ENCODE measurements at regions not wholly inside any gene's neighbourhood (a gene's known extent, or its start where the extent isn't known, plus 50 kb on each side); places are given as distances from the start of the nearest gene placed in this dataset.

GRCh38 chr14:87109271-87109670, 883.7 kb downstream of the GALC start:
- no peak for TF ChIP-seq CTCF (conservative IDR thresholded peaks at IDR 0.05; ENCODE audit: low read depth, low read length)
- no peak for TF ChIP-seq POLR2A (IDR thresholded peaks at IDR 0.05; ENCODE audit: low read depth, low read length)
- TF ChIP-seq ELK1 (IDR thresholded peaks at IDR 0.05; ENCODE audit: borderline replicate concordance, low read depth, low read length), result no peak
- no peak for TF ChIP-seq RAD21 (IDR thresholded peaks at IDR 0.05; ENCODE audit: low read length)
- no peak for TF ChIP-seq BHLHE40 (IDR thresholded peaks at IDR 0.05; ENCODE audit: low read depth, low read length)
- TF ChIP-seq NFE2L2 (IDR thresholded peaks at IDR 0.05; ENCODE audit: low read depth, low read length), result no peak
- TF ChIP-seq FOS (IDR thresholded peaks at IDR 0.05; ENCODE audit: low read depth, low read length), result no peak
- TF ChIP-seq USF2 (IDR thresholded peaks at IDR 0.05; ENCODE audit: low read depth, low read length), result no peak

All from IMR-90 (cell line).